GM10248 (cell line): ENCODE measurements at regions not wholly inside any gene's neighbourhood (a gene's known extent, or its start where the extent isn't known, plus 50 kb on each side); places are given as distances from the start of the nearest gene placed in this dataset.
"Not testable (repeated sequence)": the region's sequence is repeated elsewhere in the genome, so short reads cannot be mapped to it uniquely, and the experiment has no call there.

Experiments
- CTCF ChIA-PET: fragments of 300-600 bp; sonication (Branson Sonifier 250); formaldehyde crosslinking; extraction: SDS; loops from one replicate; lab custom pipeline; 2021; ENCODE audit warnings: antibody characterized with exemption; lab: Yijun Ruan, JAX
- POLR2A ChIA-PET: fragments of 350-650 bp; sonication (Branson Sonifier 250); formaldehyde crosslinking; extraction: SDS; loops from one replicate; lab custom pipeline; 2020; ENCODE audit warnings: antibody characterized with exemption; lab: Yijun Ruan, JAX
- DNase-seq: peaks from one replicate; pipeline ENCODE4 v3.0.0; 2012; ENCODE audit errors: extremely low spot score
- TF ChIP-seq, protein P1 (sequence below): IDR thresholded peaks from 2 replicates; pipeline ENCODE4 v1.5.1; 2012; ENCODE audit warnings: mild to moderate bottlenecking, low read depth; ENCODE audit errors: extremely low read depth, missing control alignments, control extremely low read depth

GRCh38 chr2:158866082-158866481 is 71.0 kb downstream of the DAPL1 start:
- CTCF ChIA-PET: not testable (repeated sequence)

GRCh38 chr2:158867531-158868191 is 72.5 kb downstream of the DAPL1 start:
- CTCF ChIA-PET, DNase-seq: not testable (repeated sequence)

More at GRCh38 chr2:158866082-158866481, 71.0 kb downstream of the DAPL1 start:
- POLR2A ChIA-PET, DNase-seq: not testable (repeated sequence)

DNA sequence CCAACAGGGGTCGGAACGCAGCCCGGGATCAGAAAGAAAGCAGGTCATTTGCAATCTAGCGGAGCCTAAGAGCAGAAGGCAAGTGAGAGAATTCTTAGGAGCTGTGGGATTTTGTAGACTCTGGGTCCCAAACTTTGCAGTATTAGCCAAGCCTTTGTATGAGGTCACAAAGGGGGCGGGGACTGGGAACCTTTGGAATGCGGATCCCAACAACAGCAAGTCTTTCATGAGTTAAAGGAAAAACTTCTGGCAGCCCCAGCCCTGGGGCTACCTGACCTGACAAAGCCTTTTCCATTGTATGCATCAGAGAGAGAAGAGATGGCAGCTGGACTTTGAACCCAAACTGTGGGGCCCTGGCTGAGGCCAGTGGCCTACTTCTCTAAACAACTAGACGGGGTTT is 73.3 kb downstream of the DAPL1 start:
- POLR2A ChIA-PET, CTCF ChIA-PET, DNase-seq: not testable (repeated sequence)

More at GRCh38 chr2:158867531-158868191, 72.5 kb downstream of the DAPL1 start:
- POLR2A ChIA-PET: not testable (repeated sequence)

- CTCF ChIA-PET, POLR2A ChIA-PET, DNase-seq: not testable (repeated sequence)
These were observed 74.0 kb downstream of the DAPL1 start for GRCh38 chr2:158869122-158869521.

DNA sequence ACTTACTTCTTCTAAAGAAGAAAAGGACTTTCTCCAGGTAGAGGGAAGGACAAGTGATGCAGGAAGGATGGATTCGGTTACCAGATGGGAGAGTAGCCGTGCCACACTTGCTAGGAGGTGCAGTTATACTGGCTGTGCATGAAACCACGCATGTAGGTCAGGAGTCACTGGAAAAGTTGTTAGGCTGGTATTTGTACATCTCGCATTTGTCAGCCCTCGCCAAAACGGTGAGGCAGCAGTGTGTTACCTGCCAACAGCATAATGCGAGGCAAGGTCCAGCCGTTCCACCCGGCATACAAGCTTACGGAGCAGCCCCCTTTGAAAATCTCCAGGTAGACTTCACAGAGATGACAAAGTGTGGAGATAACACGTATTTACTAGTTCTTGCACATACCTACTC is 74.5 kb downstream of the DAPL1 start:
- CTCF ChIA-PET, DNase-seq, POLR2A ChIA-PET: not testable (repeated sequence)

- DNase-seq: no peak
- CTCF ChIA-PET: no interaction called here
- TF ChIP-seq, protein P1, sequence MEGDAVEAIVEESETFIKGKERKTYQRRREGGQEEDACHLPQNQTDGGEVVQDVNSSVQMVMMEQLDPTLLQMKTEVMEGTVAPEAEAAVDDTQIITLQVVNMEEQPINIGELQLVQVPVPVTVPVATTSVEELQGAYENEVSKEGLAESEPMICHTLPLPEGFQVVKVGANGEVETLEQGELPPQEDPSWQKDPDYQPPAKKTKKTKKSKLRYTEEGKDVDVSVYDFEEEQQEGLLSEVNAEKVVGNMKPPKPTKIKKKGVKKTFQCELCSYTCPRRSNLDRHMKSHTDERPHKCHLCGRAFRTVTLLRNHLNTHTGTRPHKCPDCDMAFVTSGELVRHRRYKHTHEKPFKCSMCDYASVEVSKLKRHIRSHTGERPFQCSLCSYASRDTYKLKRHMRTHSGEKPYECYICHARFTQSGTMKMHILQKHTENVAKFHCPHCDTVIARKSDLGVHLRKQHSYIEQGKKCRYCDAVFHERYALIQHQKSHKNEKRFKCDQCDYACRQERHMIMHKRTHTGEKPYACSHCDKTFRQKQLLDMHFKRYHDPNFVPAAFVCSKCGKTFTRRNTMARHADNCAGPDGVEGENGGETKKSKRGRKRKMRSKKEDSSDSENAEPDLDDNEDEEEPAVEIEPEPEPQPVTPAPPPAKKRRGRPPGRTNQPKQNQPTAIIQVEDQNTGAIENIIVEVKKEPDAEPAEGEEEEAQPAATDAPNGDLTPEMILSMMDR: no peak
- POLR2A ChIA-PET: no interaction called here
These were observed 82.9 kb downstream of the DAPL1 start for GRCh38 chr2:158878003-158878402.

GRCh38 chr2:158879229-158879903 is 84.2 kb downstream of the DAPL1 start:
- CTCF ChIA-PET: no interaction called here
- POLR2A ChIA-PET: no interaction called here
- no peak for DNase-seq
- TF ChIP-seq, protein P1: no peak

DNA sequence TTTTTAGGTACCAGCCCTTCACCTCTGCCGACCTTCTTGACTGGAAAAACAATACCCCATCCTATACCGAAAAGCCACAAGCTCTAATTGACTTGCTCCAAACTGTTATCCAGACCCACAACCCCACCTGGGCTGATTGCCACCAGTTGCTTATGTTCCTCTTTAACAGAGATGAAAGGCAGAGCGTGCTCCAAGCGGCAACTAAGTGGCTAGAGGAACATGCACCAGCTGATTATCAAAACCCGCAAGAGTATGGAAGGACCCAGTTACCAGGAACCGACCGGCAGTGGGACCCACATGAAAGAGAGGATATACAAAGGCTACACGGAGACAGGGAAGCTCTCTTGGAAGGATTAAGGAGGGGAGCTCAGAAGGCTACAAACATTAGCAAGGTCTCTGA is 86.1 kb upstream of the TANC1 start:
- POLR2A ChIA-PET: no interaction called here
- DNase-seq: no peak
- TF ChIP-seq, protein P1: no peak
- CTCF ChIA-PET: interaction anchor here (1.5 kb wide), 1 partner anchor 237 kb away, joined by 4 read pairs; no protein-coding TSS in a partner anchor

- DNase-seq, POLR2A ChIA-PET: not testable (repeated sequence)
- CTCF ChIA-PET: interaction anchor here (1.3 to 1.6 kb wide), 2 partner anchors 130 to 234 kb away, joined by 3 read pairs; no protein-coding TSS in a partner anchor
These were observed 83.9 kb upstream of the TANC1 start for GRCh38 chr2:158884552-158884951.

DNA sequence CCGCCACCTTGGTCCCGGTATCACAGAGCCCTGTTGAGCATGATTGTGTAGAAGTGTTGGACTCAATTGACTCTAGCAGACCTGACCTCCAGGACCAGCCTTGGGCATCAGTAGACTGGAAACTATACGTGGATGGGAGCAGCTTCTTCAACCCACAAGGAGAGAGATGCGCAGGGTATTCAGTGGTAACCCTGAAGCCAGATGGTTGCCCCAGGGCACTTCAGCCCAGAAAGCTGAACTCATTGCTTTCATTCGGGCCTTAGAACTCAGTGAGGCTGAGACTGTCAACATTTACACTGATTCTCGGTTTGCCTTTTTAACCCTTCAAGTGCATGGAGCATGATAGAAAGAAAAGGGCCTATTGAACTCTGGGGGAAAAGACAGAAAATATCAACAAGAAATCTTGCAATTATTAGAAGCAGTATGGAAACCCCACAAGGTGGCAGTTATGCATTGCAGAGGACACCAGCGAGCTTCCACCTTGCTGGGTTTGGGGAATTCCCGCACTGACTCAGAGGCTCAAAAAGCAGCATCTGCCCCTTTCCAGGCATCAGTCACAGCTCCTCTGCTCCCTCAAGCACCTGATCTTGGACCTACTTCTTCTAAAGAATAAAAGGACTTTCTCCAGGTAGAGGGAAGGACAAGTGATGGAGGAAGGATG is 83.3 kb upstream of the TANC1 start:
- DNase-seq, POLR2A ChIA-PET: not testable (repeated sequence)
- CTCF ChIA-PET: interaction anchor here (1.3 to 1.6 kb wide), 2 partner anchors 131 to 233 kb away, joined by 3 read pairs; no protein-coding TSS in a partner anchor

- DNase-seq, POLR2A ChIA-PET: not testable (repeated sequence)
- CTCF ChIA-PET: interaction anchor here (1.6 kb wide), 1 partner anchor 233 kb away, joined by 3 read pairs; no protein-coding TSS in a partner anchor
These were observed 82.8 kb upstream of the TANC1 start for GRCh38 chr2:158885679-158886050.
